GM10248 (cell line): ENCODE measurements at regions not wholly inside any gene's neighbourhood (a gene's known extent, or its start where the extent isn't known, plus 50 kb on each side); places are given as distances from the start of the nearest gene placed in this dataset.

Experiments
- CTCF ChIA-PET: fragments of 300-600 bp; sonication (Branson Sonifier 250); formaldehyde crosslinking; extraction: SDS; loops from one replicate; lab custom pipeline; 2021; ENCODE audit warnings: antibody characterized with exemption; lab: Yijun Ruan, JAX
- POLR2A ChIA-PET: fragments of 350-650 bp; sonication (Branson Sonifier 250); formaldehyde crosslinking; extraction: SDS; loops from one replicate; lab custom pipeline; 2020; ENCODE audit warnings: antibody characterized with exemption; lab: Yijun Ruan, JAX
- DNase-seq: peaks from one replicate; pipeline ENCODE4 v3.0.0; 2012; ENCODE audit errors: extremely low spot score
- CTCF ChIP-seq: IDR thresholded peaks from 2 replicates; pipeline ENCODE4 v1.5.1; 2012; ENCODE audit warnings: mild to moderate bottlenecking, low read depth; ENCODE audit errors: extremely low read depth, missing control alignments, control extremely low read depth

- no peak for TF ChIP-seq CTCF
- ChIA-PET POLR2A (no interaction called here), CTCF (interaction anchor here (0.7 kb wide), 1 partner anchor 70 kb away, joined by 3 read pairs; no protein-coding TSS in a partner anchor)
- DNase-seq = no peak
These were observed 54.3 kb upstream of the SMAD3 start for GRCh38 chr15:67010898-67011616.

GRCh38 chr15:67011617-67012005 lies 53.8 kb upstream of the SMAD3 start:
- POLR2A ChIA-PET = no interaction called here
- no peak for TF ChIP-seq CTCF
- CTCF ChIA-PET = no interaction called here
- DNase-seq = no peak

- CTCF ChIA-PET = interaction anchor here (1.0 to 1.3 kb wide), 2 partner anchors 10 to 67 kb away, joined by 3 read pairs; no protein-coding TSS in a partner anchor
- DNase-seq = no peak
- POLR2A ChIA-PET = no interaction called here
- no peak for TF ChIP-seq CTCF
These were observed 51.7 kb upstream of the SMAD3 start for GRCh38 chr15:67013696-67014095.
